Spinal cord (tissue), 9 donors: ENCODE measurements at regions not wholly inside any gene's neighbourhood (a gene's known extent, or its start where the extent isn't known, plus 50 kb on each side); places are given as distances from the start of the nearest gene placed in this dataset.

Experiments
- DNase-seq, 6 donors: peaks; one replicate each; pipeline versions ENCODE4 v3.0.0 to v3.0.0-alpha.2; 2013 to 2015; ENCODE audit warnings: low spot score in 6 of 6, low read depth in 4 of 6
- H3K27ac ChIP-seq: one replicate; pipeline ENCODE4 v1.5.1; 2013; ENCODE audit warnings: low read depth, low read length, control low read depth
- H3K27me3 ChIP-seq: one replicate; pipeline ENCODE4 v1.6.1; 2013; ENCODE audit warnings: low read length; ENCODE audit not compliant: control insufficient read depth, insufficient read depth
- H3K36me3 ChIP-seq: one replicate; pipeline ENCODE4 v1.6.1; 2013; ENCODE audit warnings: low read length; ENCODE audit not compliant: control insufficient read depth, insufficient read depth
- H3K4me1 ChIP-seq: one replicate; pipeline ENCODE4 v1.6.1; 2013; ENCODE audit warnings: low read length; ENCODE audit not compliant: control insufficient read depth, insufficient read depth
- H3K4me3 ChIP-seq: one replicate; pipeline ENCODE4 v1.5.1; 2013; ENCODE audit warnings: low read depth, low read length, control low read depth
- H3K9me3 ChIP-seq: one replicate; pipeline ENCODE4 v1.6.1; 2013; ENCODE audit warnings: low read length; ENCODE audit not compliant: control insufficient read depth, insufficient read depth
- WGBS: methylation state at CpG from one replicate; pipeline ENCODE4 v1.1.5; 2013; ENCODE audit warnings: missing lambda C conversion rate; ENCODE audit not compliant: insufficient coverage; 5-methylcytosine and 5-hydroxymethylcytosine counted together
- donor health status: healthy.

- no peak overlapping the region for H3K27ac ChIP-seq
- 88% methylated on average over 4 of the region's 6 CpGs for WGBS
- H3K4me3 ChIP-seq = no peak overlapping the region
- no peaks in the 10 kb centered on the region for H3K4me1 ChIP-seq
- H3K27me3 ChIP-seq = no peaks in the 10 kb centered on the region
- H3K36me3 ChIP-seq = no peaks in the 10 kb centered on the region
- no peak for DNase-seq
- H3K9me3 ChIP-seq = no peaks in the 10 kb centered on the region
Observed at GRCh38 chr20:52869698-52870501, 102.3 kb upstream of the TSHZ2 start.

GRCh38 chr20:52869276-52869675 is 102.9 kb upstream of the TSHZ2 start:
- H3K36me3 ChIP-seq = no peaks in the 10 kb centered on the region
- H3K9me3 ChIP-seq = no peaks in the 10 kb centered on the region
- no peak overlapping the region for H3K4me3 ChIP-seq
- no peak overlapping the region for H3K27ac ChIP-seq
- 92% methylated on average over 2 of the region's 2 CpGs for WGBS
- no peaks in the 10 kb centered on the region for H3K4me1 ChIP-seq
- DNase-seq = no peak
- H3K27me3 ChIP-seq = no peaks in the 10 kb centered on the region

GRCh38 chr20:52867305-52867704 is 104.9 kb upstream of the TSHZ2 start:
- WGBS = no CpG with 5 or more reads among the region's 4 CpGs
- Histone ChIP-seq H3K9me3 (no peaks in the 10 kb centered on the region), H3K27ac (no peak overlapping the region), H3K4me3 (no peak overlapping the region), H3K36me3 (no peaks in the 10 kb centered on the region), H3K27me3 (no peaks in the 10 kb centered on the region), H3K4me1 (no peaks in the 10 kb centered on the region)
- no peak for DNase-seq

GRCh38 chr20:52864916-52865605 is 107.1 kb upstream of the TSHZ2 start:
- no peaks in the 10 kb centered on the region for H3K9me3 ChIP-seq
- no peak overlapping the region for H3K4me3 ChIP-seq
- no peaks in the 10 kb centered on the region for H3K36me3 ChIP-seq
- H3K27me3 ChIP-seq = no peaks in the 10 kb centered on the region
- no peak for DNase-seq
- no peak overlapping the region for H3K27ac ChIP-seq
- WGBS = 71% methylated on average over 1 of the region's 6 CpGs
- no peaks in the 10 kb centered on the region for H3K4me1 ChIP-seq

- no peaks in the 10 kb centered on the region for H3K9me3 ChIP-seq
- no peaks in the 10 kb centered on the region for H3K36me3 ChIP-seq
- no peaks in the 10 kb centered on the region for H3K27me3 ChIP-seq
- H3K4me3 ChIP-seq = no peak overlapping the region
- H3K27ac ChIP-seq = no peak overlapping the region
- DNase-seq = peak in 1 of 6 donors; percentile 7
- 79% methylated on average over 4 of the region's 8 CpGs for WGBS
- no peaks in the 10 kb centered on the region for H3K4me1 ChIP-seq
Observed at GRCh38 chr20:52859156-52859876, 112.8 kb upstream of the TSHZ2 start.

- H3K4me1 ChIP-seq = no peaks in the 10 kb centered on the region
- H3K27ac ChIP-seq = no peak overlapping the region
- H3K4me3 ChIP-seq = no peak overlapping the region
- no peaks in the 10 kb centered on the region for H3K27me3 ChIP-seq
- no peaks in the 10 kb centered on the region for H3K36me3 ChIP-seq
- no peak for DNase-seq
- no peaks in the 10 kb centered on the region for H3K9me3 ChIP-seq
- WGBS = no CpG with 5 or more reads among the region's 3 CpGs
Observed at GRCh38 chr20:52852714-52853113, 119.4 kb upstream of the TSHZ2 start.

GRCh38 chr20:52847731-52848359 is 124.3 kb upstream of the TSHZ2 start:
- H3K4me1 ChIP-seq = no peaks in the 10 kb centered on the region
- no peaks in the 10 kb centered on the region for H3K9me3 ChIP-seq
- no peaks in the 10 kb centered on the region for H3K36me3 ChIP-seq
- no peak overlapping the region for H3K27ac ChIP-seq
- H3K27me3 ChIP-seq = no peaks in the 10 kb centered on the region
- no peak for DNase-seq
- 71% methylated on average over 1 of the region's 2 CpGs for WGBS
- no peak overlapping the region for H3K4me3 ChIP-seq

GRCh38 chr20:52847029-52847660 is 125.0 kb upstream of the TSHZ2 start:
- Histone ChIP-seq H3K4me3 (no peak overlapping the region), H3K9me3 (no peaks in the 10 kb centered on the region), H3K36me3 (no peaks in the 10 kb centered on the region), H3K27ac (no peak overlapping the region), H3K4me1 (no peaks in the 10 kb centered on the region), H3K27me3 (no peaks in the 10 kb centered on the region)
- DNase-seq = no peak
- 84% methylated on average over 4 of the region's 4 CpGs for WGBS

- H3K36me3 ChIP-seq = no peaks in the 10 kb centered on the region
- no peak overlapping the region for H3K4me3 ChIP-seq
- no peaks in the 10 kb centered on the region for H3K9me3 ChIP-seq
- no peaks in the 10 kb centered on the region for H3K27me3 ChIP-seq
- H3K27ac ChIP-seq = no peak overlapping the region
- H3K4me1 ChIP-seq = no peaks in the 10 kb centered on the region
- no peak for DNase-seq
Observed at GRCh38 chr20:52845044-52845443, 127.1 kb upstream of the TSHZ2 start.
